Loucy (cell line): ENCODE measurements at regions not wholly inside any gene's neighbourhood (a gene's known extent, or its start where the extent isn't known, plus 50 kb on each side); places are given as distances from the start of the nearest gene placed in this dataset.

Source experiments
- EZH2phosphoT487 ChIP-seq: fragments of 200-600 bp; IDR thresholded peaks from 2 replicates; pipeline ENCODE4 v1.6.1; 2018; ENCODE audit warnings: antibody characterized with exemption, mild to moderate bottlenecking, moderate library complexity, borderline replicate concordance
- TF ChIP-seq, protein P1 (sequence below): fragments of 200-600 bp; sonication (generic); conservative IDR thresholded peaks from 2 replicates; pipeline ENCODE4 v1.5.1; 2014; ENCODE audit warnings: mild to moderate bottlenecking, antibody characterized with exemption, low read length

DNA sequence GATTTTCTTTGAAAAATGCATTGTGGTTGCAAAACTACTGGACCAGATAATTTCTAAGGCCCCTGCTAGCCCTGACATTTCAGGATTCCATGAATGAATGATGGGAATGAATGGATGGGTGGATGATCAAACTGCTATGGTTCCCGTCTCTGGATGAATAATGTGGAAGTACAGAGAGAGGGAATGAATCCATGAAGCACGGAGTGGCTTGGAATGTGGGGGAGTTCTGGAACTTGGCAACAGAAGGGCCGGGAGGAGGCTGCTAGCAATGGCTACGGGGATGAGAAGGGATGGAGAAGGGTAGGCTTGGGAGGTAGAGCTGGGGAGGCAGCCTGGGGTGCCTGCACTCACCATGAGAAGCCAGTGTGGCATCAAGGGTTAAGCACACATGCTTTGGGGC lies 84.8 kb downstream of the NCR2 start:
- TF ChIP-seq, protein P1, sequence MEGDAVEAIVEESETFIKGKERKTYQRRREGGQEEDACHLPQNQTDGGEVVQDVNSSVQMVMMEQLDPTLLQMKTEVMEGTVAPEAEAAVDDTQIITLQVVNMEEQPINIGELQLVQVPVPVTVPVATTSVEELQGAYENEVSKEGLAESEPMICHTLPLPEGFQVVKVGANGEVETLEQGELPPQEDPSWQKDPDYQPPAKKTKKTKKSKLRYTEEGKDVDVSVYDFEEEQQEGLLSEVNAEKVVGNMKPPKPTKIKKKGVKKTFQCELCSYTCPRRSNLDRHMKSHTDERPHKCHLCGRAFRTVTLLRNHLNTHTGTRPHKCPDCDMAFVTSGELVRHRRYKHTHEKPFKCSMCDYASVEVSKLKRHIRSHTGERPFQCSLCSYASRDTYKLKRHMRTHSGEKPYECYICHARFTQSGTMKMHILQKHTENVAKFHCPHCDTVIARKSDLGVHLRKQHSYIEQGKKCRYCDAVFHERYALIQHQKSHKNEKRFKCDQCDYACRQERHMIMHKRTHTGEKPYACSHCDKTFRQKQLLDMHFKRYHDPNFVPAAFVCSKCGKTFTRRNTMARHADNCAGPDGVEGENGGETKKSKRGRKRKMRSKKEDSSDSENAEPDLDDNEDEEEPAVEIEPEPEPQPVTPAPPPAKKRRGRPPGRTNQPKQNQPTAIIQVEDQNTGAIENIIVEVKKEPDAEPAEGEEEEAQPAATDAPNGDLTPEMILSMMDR = no peak
- no peak for TF ChIP-seq EZH2phosphoT487
